Mesendoderm (in vitro differentiated cells): ENCODE measurements at regions not wholly inside any gene's neighbourhood (a gene's known extent, or its start where the extent isn't known, plus 50 kb on each side); places are given as distances from the start of the nearest gene placed in this dataset.

Source experiments
- DNase-seq: peaks from one replicate; pipeline ENCODE4 v3.0.0; 2013
- H2AK5ac ChIP-seq: 2 replicates; pipeline ENCODE4 v1.6.1; 2013; ENCODE audit warnings: low read length, inconsistent platforms
- H2BK120ac ChIP-seq: 2 replicates; pipeline ENCODE4 v1.6.1; 2013; ENCODE audit warnings: low read depth, mild to moderate bottlenecking, low read length, moderate library complexity, mixed read lengths
- H2BK15ac ChIP-seq: replicated peaks from 2 replicates; pipeline ENCODE4 v1.6.1; 2013; ENCODE audit warnings: low read depth, mild to moderate bottlenecking, moderate library complexity
- H2BK5ac ChIP-seq: 2 replicates; pipeline ENCODE4 v1.6.1; 2013; ENCODE audit warnings: low read length, inconsistent platforms
- H3K18ac ChIP-seq: 2 replicates; pipeline ENCODE4 v1.6.1; 2013; ENCODE audit warnings: mild to moderate bottlenecking, low read length, mixed read lengths
- H3K23ac ChIP-seq: one replicate; pipeline ENCODE4 v1.6.1; 2013; ENCODE audit warnings: low read length
- H3K27ac ChIP-seq: 2 replicates; pipeline ENCODE4 v1.5.1; 2013; ENCODE audit warnings: low read depth, mild to moderate bottlenecking, inconsistent platforms, low read length, moderate library complexity
- H3K27me3 ChIP-seq: 2 replicates; pipeline ENCODE4 v1.6.1; 2013; ENCODE audit warnings: low read length, control low read depth, mild to moderate bottlenecking, inconsistent platforms; ENCODE audit not compliant: insufficient read depth, poor library complexity
- H3K36me3 ChIP-seq: 2 replicates; pipeline ENCODE4 v1.6.1; 2013; ENCODE audit warnings: low read length, inconsistent platforms; ENCODE audit not compliant: control insufficient read depth, insufficient read depth
- H3K4ac ChIP-seq: one replicate; pipeline ENCODE4 v1.6.1; 2013; ENCODE audit warnings: low read depth, mild to moderate bottlenecking, low read length, moderate library complexity
- H3K4me1 ChIP-seq: 2 replicates; pipeline ENCODE4 v1.6.1; 2013; ENCODE audit warnings: low read depth, low read length, inconsistent platforms; ENCODE audit not compliant: control insufficient read depth
- H3K4me2 ChIP-seq: 2 replicates; pipeline ENCODE4 v1.6.1; 2013; ENCODE audit warnings: low read length
- H3K4me3 ChIP-seq: 2 replicates; pipeline ENCODE4 v1.5.1; 2013; ENCODE audit warnings: mild to moderate bottlenecking, low read length
- H3K56ac ChIP-seq: one replicate; pipeline ENCODE4 v1.6.1; 2013; ENCODE audit warnings: low read length
- H3K79me1 ChIP-seq: 2 replicates; pipeline ENCODE4 v1.6.1; 2013; ENCODE audit warnings: low read length, inconsistent platforms
- H3K79me2 ChIP-seq: 2 replicates; pipeline ENCODE4 v1.6.1; 2013; ENCODE audit warnings: mild to moderate bottlenecking, low read length; ENCODE audit not compliant: control insufficient read depth, insufficient read depth
- H3K9ac ChIP-seq: 2 replicates; pipeline ENCODE4 v1.6.1; 2013; ENCODE audit warnings: low read length, inconsistent platforms
- H4K5ac ChIP-seq: one replicate; pipeline ENCODE4 v1.6.1; 2013; ENCODE audit warnings: low read length
- H4K8ac ChIP-seq: one replicate; pipeline ENCODE4 v1.6.1; 2013; ENCODE audit warnings: low read depth, mild to moderate bottlenecking, control low read depth, low read length, moderate library complexity
- WGBS: extraction: QIAGEN DNeasy Blood & Tissue Kit; methylation state at CpG from one replicate; pipeline ENCODE4 v1.1.7; 2013; ENCODE audit warnings: low lambda C conversion rate, missing lambda C conversion rate; ENCODE audit not compliant: insufficient coverage; ENCODE audit errors: extremely low coverage; 5-methylcytosine and 5-hydroxymethylcytosine counted together

- Histone ChIP-seq H3K4me3 (no peak overlapping the region), H3K27me3 (no peaks in the 10 kb centered on the region), H4K5ac (no peak overlapping the region), H3K23ac (peak overlapping the region; percentile 59), H3K4ac (no peak overlapping the region), H3K18ac (no peak overlapping the region), H3K4me1 (no peaks in the 10 kb centered on the region), H2BK15ac (no peak overlapping the region), H3K79me1 (no peaks in the 10 kb centered on the region), H3K36me3 (no peaks in the 10 kb centered on the region), H3K79me2 (no peaks in the 10 kb centered on the region), H3K4me2 (no peak overlapping the region), H2BK120ac (no peak overlapping the region), H3K56ac (no peak overlapping the region), H2AK5ac (no peak overlapping the region), H4K8ac (no peak overlapping the region), H2BK5ac (no peak overlapping the region), H3K9ac (no peak overlapping the region), H3K27ac (no peak overlapping the region)
- WGBS = no CpG with 5 or more reads among the region's 10 CpGs
- no peak for DNase-seq
Observed at GRCh38 chr1:5343256-5344020, 648.8 kb downstream of the NPHP4 start.

GRCh38 chr1:5342830-5343229 is 649.4 kb downstream of the NPHP4 start:
- no peak overlapping the region for H2AK5ac ChIP-seq
- no peak overlapping the region for H4K5ac ChIP-seq
- no peak overlapping the region for H3K27ac ChIP-seq
- no peak overlapping the region for H3K4me2 ChIP-seq
- H3K23ac ChIP-seq = no peak overlapping the region
- no peak for DNase-seq
- no peaks in the 10 kb centered on the region for H3K27me3 ChIP-seq
- H3K4me3 ChIP-seq = no peak overlapping the region
- no peaks in the 10 kb centered on the region for H3K79me1 ChIP-seq
- H2BK120ac ChIP-seq = no peak overlapping the region
- no peak overlapping the region for H4K8ac ChIP-seq
- no peak overlapping the region for H3K4ac ChIP-seq
- H3K4me1 ChIP-seq = no peaks in the 10 kb centered on the region
- no peaks in the 10 kb centered on the region for H3K36me3 ChIP-seq
- WGBS = no CpG with 5 or more reads among the region's 11 CpGs
- no peak overlapping the region for H3K56ac ChIP-seq
- H3K18ac ChIP-seq = no peak overlapping the region
- H2BK15ac ChIP-seq = no peak overlapping the region
- H3K9ac ChIP-seq = no peak overlapping the region
- no peak overlapping the region for H2BK5ac ChIP-seq
- no peaks in the 10 kb centered on the region for H3K79me2 ChIP-seq

- no peak for DNase-seq
Observed at GRCh38 chr1:5342172-5342571, 650.1 kb downstream of the NPHP4 start.

GRCh38 chr1:5341471-5341870 is 650.8 kb downstream of the NPHP4 start:
- H3K36me3 ChIP-seq = no peaks in the 10 kb centered on the region
- H3K27ac ChIP-seq = no peak overlapping the region
- H3K4ac ChIP-seq = no peak overlapping the region
- no peak overlapping the region for H2AK5ac ChIP-seq
- no peaks in the 10 kb centered on the region for H3K79me2 ChIP-seq
- no peak overlapping the region for H3K9ac ChIP-seq
- H4K5ac ChIP-seq = no peak overlapping the region
- no peak overlapping the region for H2BK15ac ChIP-seq
- H2BK5ac ChIP-seq = no peak overlapping the region
- H3K79me1 ChIP-seq = no peaks in the 10 kb centered on the region
- no peak overlapping the region for H3K4me2 ChIP-seq
- H3K4me1 ChIP-seq = no peaks in the 10 kb centered on the region
- H2BK120ac ChIP-seq = no peak overlapping the region
- no peak overlapping the region for H3K56ac ChIP-seq
- no peak overlapping the region for H3K4me3 ChIP-seq
- H3K23ac ChIP-seq = no peak overlapping the region
- WGBS = no CpG with 5 or more reads among the region's 3 CpGs
- no peak for DNase-seq
- H3K18ac ChIP-seq = no peak overlapping the region
- H3K27me3 ChIP-seq = no peaks in the 10 kb centered on the region
- H4K8ac ChIP-seq = no peak overlapping the region

More at GRCh38 chr1:5342172-5342571, 650.1 kb downstream of the NPHP4 start:
- no peaks in the 10 kb centered on the region for H3K4me1 ChIP-seq
- H3K27ac ChIP-seq = no peak overlapping the region
- no peak overlapping the region for H4K5ac ChIP-seq
- H3K4me3 ChIP-seq = no peak overlapping the region
- H3K36me3 ChIP-seq = no peaks in the 10 kb centered on the region
- H3K79me2 ChIP-seq = no peaks in the 10 kb centered on the region
- H2BK5ac ChIP-seq = no peak overlapping the region
- no peak overlapping the region for H2AK5ac ChIP-seq
- no peak overlapping the region for H3K56ac ChIP-seq
- H2BK15ac ChIP-seq = no peak overlapping the region
- H3K79me1 ChIP-seq = no peaks in the 10 kb centered on the region
- H3K27me3 ChIP-seq = no peaks in the 10 kb centered on the region
- no peak overlapping the region for H3K18ac ChIP-seq
- H3K4me2 ChIP-seq = no peak overlapping the region
- H4K8ac ChIP-seq = no peak overlapping the region
- no peak overlapping the region for H3K9ac ChIP-seq
- H2BK120ac ChIP-seq = no peak overlapping the region
- H3K4ac ChIP-seq = no peak overlapping the region
- H3K23ac ChIP-seq = no peak overlapping the region
- WGBS = no CpG with 5 or more reads among the region's 8 CpGs

GRCh38 chr1:5340560-5341130 is 651.6 kb downstream of the NPHP4 start:
- H3K4me3 ChIP-seq = no peak overlapping the region
- H3K4me2 ChIP-seq = no peak overlapping the region
- H3K56ac ChIP-seq = no peak overlapping the region
- H3K79me1 ChIP-seq = no peaks in the 10 kb centered on the region
- no peak overlapping the region for H3K4ac ChIP-seq
- H4K8ac ChIP-seq = no peak overlapping the region
- H2AK5ac ChIP-seq = no peak overlapping the region
- H3K4me1 ChIP-seq = no peaks in the 10 kb centered on the region
- H3K23ac ChIP-seq = no peak overlapping the region
- no peak overlapping the region for H2BK120ac ChIP-seq
- no peak for DNase-seq
- no CpG with 5 or more reads among the region's 8 CpGs for WGBS
- H3K36me3 ChIP-seq = no peaks in the 10 kb centered on the region
- no peak overlapping the region for H4K5ac ChIP-seq
- no peak overlapping the region for H3K9ac ChIP-seq
- H3K79me2 ChIP-seq = no peaks in the 10 kb centered on the region
- H3K18ac ChIP-seq = no peak overlapping the region
- H3K27ac ChIP-seq = no peak overlapping the region
- no peak overlapping the region for H2BK15ac ChIP-seq
- no peak overlapping the region for H2BK5ac ChIP-seq
- no peaks in the 10 kb centered on the region for H3K27me3 ChIP-seq
